H1 (cell line): ENCODE measurements at regions not wholly inside any gene's neighbourhood (a gene's known extent, or its start where the extent isn't known, plus 50 kb on each side); places are given as distances from the start of the nearest gene placed in this dataset.

ENCODE experiments used
- CTCF ChIA-PET: fragments of 300-600 bp; sonication (Branson Sonifier 250); formaldehyde crosslinking; loops from one replicate; lab custom pipeline; 2021; ENCODE audit not compliant: partially characterized antibody; lab: Charles Lee
- POLR2A ChIA-PET: fragments of 300-600 bp; sonication (Branson Sonifier 250); formaldehyde crosslinking; loops from one replicate; lab custom pipeline; 2021; ENCODE audit warnings: inconsistent platforms; ENCODE audit not compliant: partially characterized antibody; lab: Charles Lee
- DNase-seq, 2 experiments: peaks; one replicate each; pipeline versions ENCODE4 v3.0.0 to v3.0.0-alpha.2; 2010 to 2022; ENCODE audit warnings: low spot score in 2 of 2, low read depth in 1 of 2, mixed read lengths in 1 of 2
- FAIRE-seq: peaks from 2 replicates; lab custom pipeline; 2011; peaks lifted over from hg19 to GRCh38; lab: Jason Lieb, UNC
- H2AFZ ChIP-seq: 2 replicates; pipeline ENCODE4 v1.8.1; 2012; ENCODE audit warnings: low read length, inconsistent platforms
- H2AK5ac ChIP-seq: 2 replicates; pipeline ENCODE4 v1.6.1; 2013; ENCODE audit warnings: low read depth, low read length
- H2BK120ac ChIP-seq: replicated peaks from 2 replicates; pipeline ENCODE3; 2013; ENCODE audit warnings: low read depth, low read length, inconsistent platforms
- H2BK12ac ChIP-seq: 2 replicates; pipeline ENCODE4 v1.6.1; 2013; ENCODE audit warnings: low read depth, low read length
- H2BK15ac ChIP-seq: 2 replicates; pipeline ENCODE4 v1.6.1; 2013; ENCODE audit warnings: low read length
- H2BK20ac ChIP-seq: 2 replicates; pipeline ENCODE4 v1.6.1; 2013; ENCODE audit warnings: low read length
- H2BK5ac ChIP-seq: 2 replicates; pipeline ENCODE4 v1.6.1; 2013; ENCODE audit warnings: low read depth, low read length
- H3K14ac ChIP-seq: 2 replicates; pipeline ENCODE4 v1.6.1; 2013; ENCODE audit warnings: inconsistent platforms; ENCODE audit not compliant: insufficient read length
- H3K18ac ChIP-seq: 2 replicates; pipeline ENCODE4 v1.6.1; 2013; ENCODE audit warnings: low read length; ENCODE audit errors: extremely low read depth
- H3K23ac ChIP-seq: 2 replicates; pipeline ENCODE4 v1.6.1; 2013; ENCODE audit warnings: inconsistent platforms; ENCODE audit not compliant: insufficient read length
- H3K23me2 ChIP-seq: 2 replicates; pipeline ENCODE4 v1.6.1; 2013; ENCODE audit warnings: low read depth, low read length
- H3K27ac ChIP-seq: 2 replicates; pipeline ENCODE4 v1.6.1; 2011; ENCODE audit warnings: low read depth, low read length, inconsistent platforms
- H3K27me3 ChIP-seq, 4 experiments: replicated peaks in 1 of 4; 1 replicate in 1 of 4; 2 replicates in 3 of 4; pipeline versions ENCODE4 v1.6.1 to v1.8.1; 2011 to 2013; ENCODE audit warnings: low read length in 3 of 4, mild to moderate bottlenecking in 3 of 4, inconsistent platforms in 2 of 4, mixed read lengths in 2 of 4, moderate library complexity in 1 of 4; ENCODE audit not compliant: control insufficient read depth in 3 of 4, insufficient read depth in 3 of 4; ENCODE audit errors: extremely low read depth in 1 of 4
- H3K36me3 ChIP-seq, 4 experiments: 2 replicates each; pipeline versions ENCODE4 v1.6.1 to v1.8.1; 2011 to 2013; ENCODE audit warnings: mild to moderate bottlenecking in 4 of 4, low read length in 3 of 4, moderate library complexity in 2 of 4, control low read depth in 1 of 4, inconsistent platforms in 1 of 4; ENCODE audit not compliant: insufficient read depth in 4 of 4, control insufficient read depth in 2 of 4
- H3K4ac ChIP-seq: replicated peaks from 2 replicates; pipeline ENCODE3; 2013; ENCODE audit warnings: low read length, low read depth, mixed read lengths, inconsistent platforms; ENCODE audit not compliant: insufficient read length
- H3K4me1 ChIP-seq, 4 experiments: replicated peaks in 1 of 4; 1 replicate in 1 of 4; 2 replicates in 3 of 4; pipeline versions ENCODE4 v1.6.1 to v1.8.1; 2011 to 2013; ENCODE audit warnings: low read length in 3 of 4, inconsistent platforms in 2 of 4, mixed read lengths in 1 of 4; ENCODE audit not compliant: insufficient read depth in 4 of 4, control insufficient read depth in 3 of 4
- H3K4me2 ChIP-seq, 2 experiments: 2 replicates each; pipeline versions ENCODE4 v1.6.1 to v1.8.1; 2011 to 2013; ENCODE audit warnings: low read depth in 2 of 2, low read length in 2 of 2, control low read depth in 1 of 2, inconsistent platforms in 1 of 2, mild to moderate bottlenecking in 1 of 2; ENCODE audit not compliant: insufficient read depth in 1 of 2
- H3K4me3 ChIP-seq, 4 experiments: fragments of 200-600, 300-600 bp in 1 of 4; sonication (generic), shearing (Covaris generic), sonication (Bioruptor Twin) in 1 of 4; 2 replicates each; pipeline versions ENCODE4 v1.5.1 to v1.8.1; 2011 to 2016; ENCODE audit warnings: low read length in 4 of 4, low read depth in 3 of 4, control low read depth in 2 of 4, inconsistent platforms in 2 of 4, mild to moderate bottlenecking in 2 of 4, mixed read lengths in 1 of 4, moderate library complexity in 1 of 4; ENCODE audit not compliant: insufficient read depth in 2 of 4; ENCODE audit errors: extremely low read depth in 1 of 4
- H3K56ac ChIP-seq: replicated peaks from 2 replicates; pipeline ENCODE3; 2013; ENCODE audit warnings: low read depth, mild to moderate bottlenecking, mixed read lengths, low read length, inconsistent platforms; ENCODE audit not compliant: insufficient read length
- H3K79me1 ChIP-seq: 2 replicates; pipeline ENCODE4 v1.6.1; 2013; ENCODE audit warnings: low read depth, low read length, control low read depth
- H3K79me2 ChIP-seq, 2 experiments: 2 replicates each; pipeline versions ENCODE4 v1.6.1 to v1.8.1; 2012 to 2013; ENCODE audit warnings: low read length in 2 of 2, mild to moderate bottlenecking in 2 of 2, inconsistent platforms in 1 of 2; ENCODE audit not compliant: insufficient read depth in 2 of 2, control insufficient read depth in 1 of 2
- H3K9ac ChIP-seq, 4 experiments: replicated peaks in 1 of 4; 1 replicate in 1 of 4; 2 replicates in 3 of 4; pipeline versions ENCODE4 v1.6.1 to v1.8.1; 2011 to 2013; ENCODE audit warnings: low read depth in 3 of 4, low read length in 3 of 4, control low read depth in 2 of 4, mild to moderate bottlenecking in 2 of 4, moderate library complexity in 2 of 4, inconsistent platforms in 1 of 4; ENCODE audit errors: extremely low read depth in 1 of 4
- H3K9me3 ChIP-seq, 2 experiments: 2 replicates each; pipeline versions ENCODE4 v1.6.1 to v1.8.1; 2012 to 2013; ENCODE audit warnings: mild to moderate bottlenecking in 2 of 2, moderate library complexity in 2 of 2, control low read depth in 1 of 2, inconsistent platforms in 1 of 2, low read depth in 1 of 2, low read length in 1 of 2, mixed read lengths in 1 of 2; ENCODE audit not compliant: insufficient read depth in 2 of 2
- H4K20me1 ChIP-seq, 2 experiments: replicated peaks in 1 of 2; 2 replicates each; pipeline versions ENCODE3 to v1.8.1; 2011 to 2013; ENCODE audit warnings: inconsistent platforms in 2 of 2, low read length in 2 of 2, mild to moderate bottlenecking in 1 of 2; ENCODE audit not compliant: insufficient read depth in 2 of 2, control insufficient read depth in 1 of 2
- H4K5ac ChIP-seq: 2 replicates; pipeline ENCODE4 v1.6.1; 2013; ENCODE audit warnings: low read length, low read depth, mixed read lengths, inconsistent platforms; ENCODE audit not compliant: insufficient read length
- H4K8ac ChIP-seq: 2 replicates; pipeline ENCODE4 v1.8.0; 2013; ENCODE audit warnings: mild to moderate bottlenecking, moderate library complexity, low read length, inconsistent platforms; ENCODE audit not compliant: insufficient read depth; ENCODE audit errors: extremely low read depth
- H4K91ac ChIP-seq: replicated peaks from 2 replicates; pipeline ENCODE3; 2013; ENCODE audit warnings: low read length, mixed read lengths, inconsistent platforms; ENCODE audit not compliant: insufficient read length
- BRCA1 ChIP-seq: IDR thresholded peaks from 2 replicates; pipeline ENCODE4 v1.6.1; 2012; ENCODE audit warnings: low read depth, low read length, improper control_type of control experiment
- CBX5 ChIP-seq: fragments of 300-800, 300-1000 bp; sonication (generic); IDR thresholded peaks from 2 replicates; pipeline ENCODE4 v1.7.1; 2016; ENCODE audit warnings: antibody characterized with exemption, low read length, low read depth
- JUN ChIP-seq: IDR thresholded peaks from 2 replicates; pipeline ENCODE4 v1.6.1; 2011; ENCODE audit warnings: low read depth, mild to moderate bottlenecking, improper control_type of control experiment, low read length
- SIN3A ChIP-seq, 2 experiments: IDR thresholded peaks in 1 of 2; conservative IDR thresholded peaks in 1 of 2; 2 replicates each; pipeline ENCODE4 v1.6.1; 2011 to 2012; ENCODE audit warnings: low read length in 2 of 2, improper control_type of control experiment in 1 of 2, low read depth in 1 of 2, mild to moderate bottlenecking in 1 of 2
- TAF1 ChIP-seq: IDR thresholded peaks from 2 replicates; pipeline ENCODE4 v1.6.1; 2011; ENCODE audit warnings: mild to moderate bottlenecking, low read depth, low read length
- TCF12 ChIP-seq: IDR thresholded peaks from 2 replicates; pipeline ENCODE4 v1.6.1; 2011; ENCODE audit warnings: low read depth, mild to moderate bottlenecking, low read length
- TEAD4 ChIP-seq: IDR thresholded peaks from 2 replicates; pipeline ENCODE4 v1.6.1; 2012; ENCODE audit warnings: low read depth, low read length, inconsistent platforms, mixed read lengths
- WGBS, 2 experiments: shearing (Covaris generic) in 1 of 2; methylation state at CpG; one replicate each; pipeline versions ENCODE4 v1.1.6 to v1.1.7; 2013 to 2015; ENCODE audit warnings: low lambda C conversion rate in 2 of 2, mixed read lengths in 2 of 2, inconsistent platforms in 1 of 2, low coverage in 1 of 2, missing lambda C conversion rate in 1 of 2; ENCODE audit not compliant: insufficient replicate concordance in 2 of 2, insufficient coverage in 1 of 2, insufficient read length in 1 of 2; ENCODE audit errors: extremely low coverage in 1 of 2, missing lambda C conversion rate in 1 of 2; 5-methylcytosine and 5-hydroxymethylcytosine counted together

GRCh38 chr3:106093616-106094015, 224.8 kb upstream of the CBLB start:
- no peak overlapping the region for H4K5ac ChIP-seq
- no peak overlapping the region for H3K14ac ChIP-seq
- no peak overlapping the region for H3K4ac ChIP-seq
- H2BK5ac ChIP-seq: no peak overlapping the region
- H2AFZ ChIP-seq: no peak overlapping the region
- H3K23me2 ChIP-seq: no peaks in the 10 kb centered on the region
- H3K9ac ChIP-seq: no peak overlapping the region
- H3K27me3 ChIP-seq: no peaks in the 10 kb centered on the region
- no peak overlapping the region for H2BK15ac ChIP-seq
- no peaks in the 10 kb centered on the region for H3K36me3 ChIP-seq
- H3K4me1 ChIP-seq: no peaks in the 10 kb centered on the region
- no peak overlapping the region for H2BK12ac ChIP-seq
- no peak overlapping the region for H4K8ac ChIP-seq
- 97% methylated on average over 3 of the region's 3 CpGs; no CpG with 5 or more reads in 1 of the 2 experiments for whole genome bisulfite sequencing, 2 experiments
- no peaks in the 10 kb centered on the region for H3K79me2 ChIP-seq
- H3K56ac ChIP-seq: no peak overlapping the region
- POLR2A ChIA-PET: no interaction called here
- no peaks in the 10 kb centered on the region for H4K20me1 ChIP-seq
- no peak overlapping the region for H3K4me3 ChIP-seq
- FAIRE-seq: no peak
- H3K9me3 ChIP-seq: no peaks in the 10 kb centered on the region
- H3K23ac ChIP-seq: no peak overlapping the region
- H4K91ac ChIP-seq: no peak overlapping the region
- no peaks in the 10 kb centered on the region for H3K79me1 ChIP-seq
- no peak overlapping the region for H2BK120ac ChIP-seq
- H2BK20ac ChIP-seq: no peak overlapping the region
- no peak overlapping the region for H3K18ac ChIP-seq
- no peak overlapping the region for H3K4me2 ChIP-seq
- CTCF ChIA-PET: no interaction called here
- H3K27ac ChIP-seq: no peak overlapping the region
- no peak for DNase-seq
- H2AK5ac ChIP-seq: no peak overlapping the region
- TF ChIP-seq CBX5 (no peak), TAF1 (no peak), JUN (no peak), BRCA1 (no peak), TEAD4 (no peak), TCF12 (no peak), SIN3A (conservative IDR thresholded peaks at IDR 0.05 in 1 of 2, IDR thresholded peaks at IDR 0.05 in 1 of 2; ENCODE audit: low read depth in 1 of 2, low read length in 2 of 2) (no peak)
